ENCODE measurements at regions not wholly inside any gene's neighbourhood (a gene's known extent, or its start where the extent isn't known, plus 50 kb on each side); places are given as distances from the start of the nearest gene placed in this dataset.

DNA sequence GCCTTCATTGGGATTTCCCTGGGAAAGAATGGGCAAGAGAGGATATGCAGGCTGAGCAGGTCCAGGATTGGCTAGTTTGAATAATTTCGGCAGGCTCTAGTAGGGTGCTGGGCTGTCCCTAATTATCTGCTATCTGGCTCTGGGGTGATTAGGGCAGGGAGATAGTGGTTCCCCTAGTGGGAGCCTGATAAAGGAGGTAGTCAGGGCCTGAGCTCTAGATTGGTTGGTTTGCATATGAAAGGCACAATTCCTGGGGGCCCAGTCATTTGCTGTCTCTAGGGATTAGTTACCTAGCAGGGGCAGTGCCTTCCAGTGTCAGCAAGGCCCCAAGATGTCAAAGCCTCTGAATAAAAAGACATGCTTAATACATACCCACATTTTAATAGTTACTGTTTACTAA is 690.1 kb upstream of the KLHL29 start:
- TF ChIP-seq, protein P1, sequence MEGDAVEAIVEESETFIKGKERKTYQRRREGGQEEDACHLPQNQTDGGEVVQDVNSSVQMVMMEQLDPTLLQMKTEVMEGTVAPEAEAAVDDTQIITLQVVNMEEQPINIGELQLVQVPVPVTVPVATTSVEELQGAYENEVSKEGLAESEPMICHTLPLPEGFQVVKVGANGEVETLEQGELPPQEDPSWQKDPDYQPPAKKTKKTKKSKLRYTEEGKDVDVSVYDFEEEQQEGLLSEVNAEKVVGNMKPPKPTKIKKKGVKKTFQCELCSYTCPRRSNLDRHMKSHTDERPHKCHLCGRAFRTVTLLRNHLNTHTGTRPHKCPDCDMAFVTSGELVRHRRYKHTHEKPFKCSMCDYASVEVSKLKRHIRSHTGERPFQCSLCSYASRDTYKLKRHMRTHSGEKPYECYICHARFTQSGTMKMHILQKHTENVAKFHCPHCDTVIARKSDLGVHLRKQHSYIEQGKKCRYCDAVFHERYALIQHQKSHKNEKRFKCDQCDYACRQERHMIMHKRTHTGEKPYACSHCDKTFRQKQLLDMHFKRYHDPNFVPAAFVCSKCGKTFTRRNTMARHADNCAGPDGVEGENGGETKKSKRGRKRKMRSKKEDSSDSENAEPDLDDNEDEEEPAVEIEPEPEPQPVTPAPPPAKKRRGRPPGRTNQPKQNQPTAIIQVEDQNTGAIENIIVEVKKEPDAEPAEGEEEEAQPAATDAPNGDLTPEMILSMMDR (IDR thresholded peaks at IDR 0.05 in 2 of 3, conservative IDR thresholded peaks at IDR 0.05 in 1 of 3; ENCODE audit: borderline replicate concordance in 1 of 3, insufficient read depth in 1 of 3, low read depth in 2 of 3, low read length in 2 of 3): no peak
- no peak for TF ChIP-seq EZH2 (IDR thresholded peaks at IDR 0.05)
- TF ChIP-seq, protein P2, sequence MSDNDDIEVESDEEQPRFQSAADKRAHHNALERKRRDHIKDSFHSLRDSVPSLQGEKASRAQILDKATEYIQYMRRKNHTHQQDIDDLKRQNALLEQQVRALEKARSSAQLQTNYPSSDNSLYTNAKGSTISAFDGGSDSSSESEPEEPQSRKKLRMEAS (IDR thresholded peaks at IDR 0.05): no peak
